ENCODE measurements at regions not wholly inside any gene's neighbourhood (a gene's known extent, or its start where the extent isn't known, plus 50 kb on each side); places are given as distances from the start of the nearest gene placed in this dataset.
"Not testable (repeated sequence)": the region's sequence is repeated elsewhere in the genome, so short reads cannot be mapped to it uniquely, and the experiment has no call there.

DNA sequence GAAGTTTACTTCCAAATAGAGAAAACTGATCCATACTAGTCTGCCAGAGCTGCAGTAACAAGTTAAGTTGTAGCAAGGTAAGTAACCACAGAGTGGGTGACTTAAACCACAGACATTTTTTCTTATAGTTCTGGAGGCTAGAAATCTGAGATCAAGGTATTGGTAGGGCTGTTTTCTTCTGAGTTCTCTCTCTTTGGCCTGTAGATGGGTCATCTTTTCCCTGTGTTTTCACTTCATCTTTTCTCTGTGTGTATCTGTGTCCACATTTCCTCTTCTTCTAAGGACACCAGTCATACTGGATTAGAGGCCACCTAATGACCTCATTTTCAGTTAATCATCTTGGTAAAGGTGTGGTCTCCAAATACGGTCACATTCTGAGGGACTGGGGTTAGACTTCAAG, 142.9 kb upstream of the MEX3C start (continued):
- TF ChIP-seq, protein P1, sequence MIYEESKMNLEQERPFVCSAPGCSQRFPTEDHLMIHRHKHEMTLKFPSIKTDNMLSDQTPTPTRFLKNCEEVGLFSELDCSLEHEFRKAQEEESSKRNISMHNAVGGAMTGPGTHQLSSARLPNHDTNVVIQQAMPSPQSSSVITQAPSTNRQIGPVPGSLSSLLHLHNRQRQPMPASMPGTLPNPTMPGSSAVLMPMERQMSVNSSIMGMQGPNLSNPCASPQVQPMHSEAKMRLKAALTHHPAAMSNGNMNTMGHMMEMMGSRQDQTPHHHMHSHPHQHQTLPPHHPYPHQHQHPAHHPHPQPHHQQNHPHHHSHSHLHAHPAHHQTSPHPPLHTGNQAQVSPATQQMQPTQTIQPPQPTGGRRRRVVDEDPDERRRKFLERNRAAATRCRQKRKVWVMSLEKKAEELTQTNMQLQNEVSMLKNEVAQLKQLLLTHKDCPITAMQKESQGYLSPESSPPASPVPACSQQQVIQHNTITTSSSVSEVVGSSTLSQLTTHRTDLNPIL (CRISPR knock-in tag; IDR thresholded peaks at IDR 0.05; ENCODE audit: low read depth), result no peak
- no peak for TF ChIP-seq ARNTL (CRISPR knock-in tag; IDR thresholded peaks at IDR 0.05; ENCODE audit: borderline replicate concordance, low read depth)

DNA sequence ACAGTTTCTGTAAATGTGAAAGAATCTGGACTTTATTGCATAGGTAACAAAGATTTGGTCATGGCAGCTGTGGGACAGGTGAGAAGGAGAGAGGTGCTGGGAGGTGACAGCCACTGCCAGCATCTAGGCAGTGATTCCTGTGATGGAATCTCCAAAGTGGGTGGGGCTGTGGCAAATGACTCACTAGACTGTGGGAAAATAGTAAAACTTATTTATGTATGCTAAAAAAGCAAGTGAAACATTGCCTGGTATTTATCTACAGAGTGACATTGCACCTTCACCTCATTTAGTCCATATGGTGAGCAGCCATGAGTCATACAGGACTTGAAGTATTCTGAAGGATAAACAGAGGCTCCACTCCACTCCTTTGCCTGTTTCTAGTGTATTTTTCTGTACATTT, 145.3 kb upstream of the MEX3C start:
- no peak for ATAC-seq
- no peak for TF ChIP-seq TOX (CRISPR knock-in tag; IDR thresholded peaks at IDR 0.05; ENCODE audit: borderline replicate concordance)
- TF ChIP-seq ZNF70 (CRISPR knock-in tag; IDR thresholded peaks at IDR 0.05), result peak; percentile 97
- TF ChIP-seq ISL1 (CRISPR knock-in tag; IDR thresholded peaks at IDR 0.05), result peak; percentile 43; the same call in 1 of the 2 replicates

DNA sequence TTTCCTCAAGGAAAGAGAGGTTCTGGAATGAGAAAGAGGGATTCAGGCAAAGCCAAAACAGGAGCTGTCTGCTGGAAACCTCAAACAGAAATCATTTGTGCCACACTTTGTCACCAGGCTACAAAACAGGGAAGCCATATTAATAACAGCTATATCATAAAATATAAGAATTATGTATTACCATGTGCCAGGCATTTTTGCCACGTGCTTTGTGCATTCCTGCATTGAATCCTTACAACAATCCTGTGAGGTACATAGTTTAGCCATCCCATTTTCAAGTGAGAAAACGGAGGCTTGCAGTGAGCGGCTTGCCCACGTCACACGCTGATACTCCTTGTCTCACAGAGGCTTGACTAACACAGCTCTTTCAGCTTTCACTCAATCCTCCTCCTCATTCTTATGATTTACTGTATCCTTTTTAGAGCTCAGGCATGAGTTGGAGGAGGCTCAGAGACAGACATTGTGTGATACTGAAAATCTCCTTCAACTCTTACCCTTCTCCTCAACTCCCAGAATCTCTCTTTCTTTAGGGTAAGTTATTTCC, 148.4 kb upstream of the MEX3C start:
- TF ChIP-seq ZNF8 (CRISPR knock-in tag; IDR thresholded peaks at IDR 0.05), result no peak
- ATAC-seq, result no peak

DNA sequence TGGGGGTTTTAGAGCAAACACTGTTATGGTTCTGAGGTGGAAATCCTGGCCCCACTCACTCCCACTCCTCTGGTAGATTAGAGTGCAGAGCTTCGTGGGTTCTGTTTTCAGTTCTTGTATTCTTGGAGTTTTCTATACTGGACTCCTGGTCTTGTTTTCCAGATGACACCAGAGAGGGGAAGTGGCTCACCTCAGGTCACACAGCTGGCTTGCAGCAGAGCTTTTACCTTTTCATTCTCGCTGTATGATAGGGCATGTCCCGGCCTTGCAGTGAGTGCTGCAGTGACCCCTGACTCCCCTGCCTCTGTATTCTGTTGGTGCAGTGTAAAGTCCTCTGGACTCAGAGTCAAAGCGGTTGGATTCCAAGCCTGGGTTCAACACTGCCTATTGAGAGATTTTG, 148.9 kb upstream of the MEX3C start:
- no peak for TF ChIP-seq SNAI2 (CRISPR knock-in tag; IDR thresholded peaks at IDR 0.05)
- ATAC-seq, result no peak

DNA sequence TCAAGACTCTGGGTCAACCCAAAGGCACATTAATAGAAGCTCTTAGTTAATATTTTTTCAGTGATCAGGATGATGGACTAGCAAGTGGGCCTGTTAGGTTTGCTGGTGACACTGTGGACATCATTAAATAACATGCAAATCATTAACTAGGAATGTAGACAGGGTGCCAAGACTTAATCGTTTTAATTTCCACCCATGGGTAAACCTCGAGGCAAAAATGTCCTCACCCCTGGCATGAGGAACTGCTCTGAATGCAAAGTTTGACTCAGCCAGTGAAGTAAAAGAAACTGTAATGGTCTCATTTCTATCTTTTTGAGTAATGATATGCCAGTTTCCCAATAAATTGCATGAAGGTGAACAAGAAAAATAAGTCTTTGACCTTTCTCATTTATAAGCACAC, 152.6 kb upstream of the MEX3C start:
- TF ChIP-seq, protein P2, sequence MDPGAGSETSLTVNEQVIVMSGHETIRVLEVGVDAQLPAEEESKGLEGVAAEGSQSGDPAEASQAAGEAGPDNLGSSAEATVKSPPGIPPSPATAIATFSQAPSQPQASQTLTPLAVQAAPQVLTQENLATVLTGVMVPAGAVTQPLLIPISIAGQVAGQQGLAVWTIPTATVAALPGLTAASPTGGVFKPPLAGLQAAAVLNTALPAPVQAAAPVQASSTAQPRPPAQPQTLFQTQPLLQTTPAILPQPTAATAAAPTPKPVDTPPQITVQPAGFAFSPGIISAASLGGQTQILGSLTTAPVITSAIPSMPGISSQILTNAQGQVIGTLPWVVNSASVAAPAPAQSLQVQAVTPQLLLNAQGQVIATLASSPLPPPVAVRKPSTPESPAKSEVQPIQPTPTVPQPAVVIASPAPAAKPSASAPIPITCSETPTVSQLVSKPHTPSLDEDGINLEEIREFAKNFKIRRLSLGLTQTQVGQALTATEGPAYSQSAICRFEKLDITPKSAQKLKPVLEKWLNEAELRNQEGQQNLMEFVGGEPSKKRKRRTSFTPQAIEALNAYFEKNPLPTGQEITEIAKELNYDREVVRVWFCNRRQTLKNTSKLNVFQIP (CRISPR knock-in tag; IDR thresholded peaks at IDR 0.05; ENCODE audit: borderline replicate concordance, low read depth), result no peak
- TF ChIP-seq, protein P1 (CRISPR knock-in tag; IDR thresholded peaks at IDR 0.05; ENCODE audit: low read depth), result no peak
- TF ChIP-seq ARNTL (CRISPR knock-in tag; IDR thresholded peaks at IDR 0.05; ENCODE audit: borderline replicate concordance, low read depth), result no peak
- ATAC-seq, result no peak

DNA sequence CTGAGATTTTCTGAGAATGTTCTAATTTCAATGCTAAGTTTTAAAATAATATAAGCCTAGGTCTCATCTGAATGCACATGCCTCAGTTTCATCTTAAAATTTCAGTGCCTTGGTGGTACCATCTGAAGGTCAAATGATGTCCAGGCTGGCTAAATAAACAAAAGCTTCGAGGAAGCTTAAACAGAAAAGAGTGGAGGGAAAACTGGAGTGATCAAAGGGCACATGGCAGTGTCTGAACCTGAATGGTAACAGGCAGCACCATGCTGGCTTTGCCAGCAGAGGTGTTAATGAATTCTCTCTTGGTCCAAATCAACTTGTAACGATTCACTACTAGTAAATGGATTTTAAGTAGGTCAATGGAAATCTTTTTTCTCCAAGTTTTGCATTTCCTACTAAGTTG, 158.4 kb upstream of the MEX3C start:
- TF ChIP-seq GLIS3 (CRISPR knock-in tag; IDR thresholded peaks at IDR 0.05), result no peak
- no peak for TF ChIP-seq OSR1 (CRISPR knock-in tag; IDR thresholded peaks at IDR 0.05)
- TF ChIP-seq RARB (CRISPR knock-in tag; IDR thresholded peaks at IDR 0.05), result no peak
- no peak for TF ChIP-seq ZNF8 (CRISPR knock-in tag; IDR thresholded peaks at IDR 0.05)
- no peak for TF ChIP-seq ESRRG (CRISPR knock-in tag; IDR thresholded peaks at IDR 0.05)
- no peak for ATAC-seq

DNA sequence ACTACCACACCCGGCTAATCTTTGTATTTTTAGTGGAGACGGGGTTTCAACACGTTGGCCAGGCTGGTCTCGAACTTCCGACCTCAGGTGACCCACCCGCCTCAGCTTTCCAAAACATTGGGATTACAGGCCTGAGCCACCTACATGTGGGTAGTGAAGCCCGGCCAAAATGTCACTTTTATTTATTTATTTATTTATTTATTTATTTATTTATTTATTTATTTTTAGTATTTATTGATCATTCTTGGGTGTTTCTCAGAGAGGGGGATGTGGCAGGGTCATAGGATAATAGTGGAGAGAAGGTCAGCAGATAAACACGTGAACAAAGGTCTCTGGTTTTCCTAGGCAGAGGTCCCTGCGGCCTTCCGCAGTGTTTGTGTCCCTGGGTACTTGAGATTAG, 162.8 kb upstream of the MEX3C start:
- ATAC-seq, result not testable (repeated sequence)

DNA sequence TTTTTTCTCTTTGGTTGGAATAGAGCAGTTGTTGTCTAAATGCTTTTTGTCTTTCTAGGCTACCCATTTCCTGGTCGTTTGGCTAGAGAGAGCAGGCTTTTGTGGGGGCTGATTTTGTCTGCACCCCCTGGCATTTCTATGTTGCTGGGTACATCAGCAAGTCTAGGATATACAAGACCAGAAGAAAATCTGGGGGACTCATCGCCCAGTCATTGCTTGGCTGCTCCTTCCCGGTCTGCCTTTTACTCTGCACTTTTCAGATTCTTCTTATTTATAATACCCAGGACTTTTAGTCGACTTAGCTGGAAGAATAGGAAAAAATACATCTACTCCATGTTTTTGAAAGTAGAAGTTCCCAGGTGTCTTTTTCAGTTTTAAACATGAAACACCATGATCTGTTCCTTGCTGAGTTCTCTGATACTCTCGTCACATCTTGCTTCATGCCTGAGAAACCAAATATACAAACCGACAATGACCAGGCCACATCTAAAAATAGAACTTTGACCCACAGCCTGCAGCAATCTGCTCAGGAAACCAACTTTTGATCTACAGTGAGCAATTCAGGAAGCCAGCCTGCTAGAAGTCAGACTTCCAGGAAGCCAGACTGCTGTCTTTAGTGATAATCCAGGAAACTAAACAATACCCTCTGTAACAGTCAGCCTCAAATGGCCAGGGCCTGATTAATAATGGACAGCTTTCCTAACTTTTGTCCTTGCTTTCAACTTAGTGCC, 163.8 kb upstream of the MEX3C start:
- TF ChIP-seq, protein P3, sequence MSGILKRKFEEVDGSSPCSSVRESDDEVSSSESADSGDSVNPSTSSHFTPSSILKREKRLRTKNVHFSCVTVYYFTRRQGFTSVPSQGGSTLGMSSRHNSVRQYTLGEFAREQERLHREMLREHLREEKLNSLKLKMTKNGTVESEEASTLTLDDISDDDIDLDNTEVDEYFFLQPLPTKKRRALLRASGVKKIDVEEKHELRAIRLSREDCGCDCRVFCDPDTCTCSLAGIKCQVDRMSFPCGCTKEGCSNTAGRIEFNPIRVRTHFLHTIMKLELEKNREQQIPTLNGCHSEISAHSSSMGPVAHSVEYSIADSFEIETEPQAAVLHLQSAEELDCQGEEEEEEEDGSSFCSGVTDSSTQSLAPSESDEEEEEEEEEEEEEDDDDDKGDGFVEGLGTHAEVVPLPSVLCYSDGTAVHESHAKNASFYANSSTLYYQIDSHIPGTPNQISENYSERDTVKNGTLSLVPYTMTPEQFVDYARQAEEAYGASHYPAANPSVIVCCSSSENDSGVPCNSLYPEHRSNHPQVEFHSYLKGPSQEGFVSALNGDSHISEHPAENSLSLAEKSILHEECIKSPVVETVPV (CRISPR knock-in tag; IDR thresholded peaks at IDR 0.05), result no peak
- no peak for TF ChIP-seq OSR1 (CRISPR knock-in tag; IDR thresholded peaks at IDR 0.05)
- no peak for TF ChIP-seq ZNF70 (CRISPR knock-in tag; IDR thresholded peaks at IDR 0.05)
- no peak for TF ChIP-seq BACH2 (CRISPR knock-in tag; IDR thresholded peaks at IDR 0.05; ENCODE audit: borderline replicate concordance)
- TF ChIP-seq ZFP30 (CRISPR knock-in tag; IDR thresholded peaks at IDR 0.05), result no peak
- TF ChIP-seq TCF4 (CRISPR knock-in tag; IDR thresholded peaks at IDR 0.05; ENCODE audit: borderline replicate concordance), result no peak
- no peak for TF ChIP-seq PPARA (CRISPR knock-in tag; IDR thresholded peaks at IDR 0.05; ENCODE audit: borderline replicate concordance)
- no peak for TF ChIP-seq TOX (CRISPR knock-in tag; IDR thresholded peaks at IDR 0.05; ENCODE audit: borderline replicate concordance)
- TF ChIP-seq, protein P1 (CRISPR knock-in tag; IDR thresholded peaks at IDR 0.05; ENCODE audit: low read depth), result no peak
- TF ChIP-seq ZNF8 (CRISPR knock-in tag; IDR thresholded peaks at IDR 0.05), result no peak
- no peak for TF ChIP-seq ZFP3 (CRISPR knock-in tag; IDR thresholded peaks at IDR 0.05)
- ATAC-seq, result no peak

All from SK-N-SH treated with all-trans-retinoic acid at 6 μM for 48 hours (cell line).